GM12864 (cell line): ENCODE measurements at regions not wholly inside any gene's neighbourhood (a gene's known extent, or its start where the extent isn't known, plus 50 kb on each side); places are given as distances from the start of the nearest gene placed in this dataset.

Experiments used
- DNase-seq: peaks from one replicate; pipeline ENCODE4 v3.0.0-alpha.2; 2011; ENCODE audit warnings: low read depth
- H3K4me3 ChIP-seq: 2 replicates; pipeline ENCODE4 v1.5.1; 2011; ENCODE audit warnings: mild to moderate bottlenecking, low read depth, low read length, control low read depth
- CTCF ChIP-seq: IDR thresholded peaks from 2 replicates; pipeline ENCODE4 v1.5.1; 2011; ENCODE audit warnings: low read depth, mild to moderate bottlenecking, moderate library complexity, low read length, control low read depth, inconsistent platforms; ENCODE audit errors: missing control alignments

DNA sequence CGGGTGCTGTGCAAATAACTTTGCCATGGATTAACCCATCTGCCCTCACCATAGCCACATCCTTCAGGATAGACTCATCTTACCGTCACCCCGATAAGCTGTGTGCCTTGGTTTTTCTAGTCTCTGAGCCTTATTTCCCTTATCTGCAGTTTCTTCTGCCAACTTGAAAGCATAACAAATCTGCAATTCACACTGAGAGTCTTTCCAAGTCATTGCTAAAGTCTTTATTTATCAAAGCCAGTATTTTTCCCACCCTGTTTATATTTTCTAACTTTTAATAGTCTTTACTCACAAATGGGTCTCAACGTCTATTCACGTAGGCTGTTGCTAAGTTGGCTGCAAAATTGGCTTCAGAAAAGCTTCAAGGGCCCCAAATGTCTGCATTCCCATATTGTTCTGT lies 61.6 kb upstream of the SUCLG2 start:
- DNase-seq, result no peak
- TF ChIP-seq CTCF, result no peak
- H3K4me3 ChIP-seq, result no peak overlapping the region

DNA sequence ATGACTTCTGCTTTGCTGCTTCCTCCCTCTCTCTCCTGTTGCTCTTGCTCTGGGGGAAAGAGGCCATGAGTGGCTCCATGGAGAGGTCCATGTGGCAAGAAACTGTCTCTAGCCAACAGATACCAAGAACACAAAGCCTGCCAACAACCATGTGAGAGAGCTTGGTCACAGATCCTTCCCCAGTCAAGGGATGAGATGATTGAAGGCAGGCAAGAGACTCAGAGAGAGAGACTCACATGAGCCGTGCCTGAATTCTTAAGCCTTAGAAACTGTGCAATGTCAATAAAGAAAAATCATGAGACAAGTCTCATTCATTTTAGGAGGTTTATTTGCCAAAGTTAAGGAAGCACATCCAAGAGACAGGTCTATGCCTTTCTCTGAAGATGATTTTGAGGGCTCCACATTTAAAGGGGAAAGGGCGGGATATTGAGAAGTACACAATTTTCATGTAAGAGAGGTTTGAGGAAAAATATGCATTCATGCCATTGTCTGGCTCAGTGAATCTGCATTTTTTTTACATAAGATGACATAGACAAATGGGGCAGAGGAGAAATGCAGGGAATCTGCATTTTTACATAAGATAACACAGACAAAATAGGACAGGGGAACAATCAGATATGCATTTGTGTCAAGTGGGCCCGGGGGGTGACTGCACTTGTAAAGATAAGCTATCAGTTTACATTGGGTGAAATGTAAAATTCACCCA lies 59.5 kb upstream of the SUCLG2 start:
- DNase-seq, result no peak
- no peak for TF ChIP-seq CTCF

GRCh38 chr3:67712259-67712658 lies 57.8 kb upstream of the SUCLG2 start:
- TF ChIP-seq CTCF, result no peak
- DNase-seq, result no peak
- no peak overlapping the region for H3K4me3 ChIP-seq

More for the DNA sequence above, 59.5 kb upstream of the SUCLG2 start:
- H3K4me3 ChIP-seq, result no peak overlapping the region

- TF ChIP-seq CTCF, result no peak
- H3K4me3 ChIP-seq, result no peak overlapping the region
- no peak for DNase-seq
These were observed 56.0 kb upstream of the SUCLG2 start for GRCh38 chr3:67710396-67710795.

DNA sequence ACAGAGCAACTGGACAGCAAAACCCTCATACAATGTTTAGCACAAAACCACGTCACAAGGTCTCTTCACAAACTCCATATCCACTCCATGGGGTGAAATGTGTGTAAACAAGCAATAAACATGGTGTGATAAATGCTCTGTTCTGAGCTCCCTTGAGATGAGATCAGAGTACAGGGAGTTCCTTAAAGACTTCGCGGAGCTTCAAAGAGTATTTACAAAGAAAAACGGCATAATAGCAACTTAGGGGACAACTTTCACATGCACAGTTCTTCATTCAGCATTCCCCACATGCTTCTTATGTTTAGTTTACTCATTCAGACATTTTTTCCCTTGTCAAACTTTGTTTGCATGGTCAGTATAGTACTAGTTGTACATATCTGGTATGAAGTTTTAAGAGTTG lies 52.5 kb upstream of the SUCLG2 start:
- DNase-seq, result no peak
- no peak for TF ChIP-seq CTCF
- no peak overlapping the region for H3K4me3 ChIP-seq

- no peak for DNase-seq
- TF ChIP-seq CTCF, result no peak
- H3K4me3 ChIP-seq, result no peak overlapping the region
These were observed 49.9 kb upstream of the SUCLG2 start for GRCh38 chr3:67704322-67704721.
